ENCODE measurements at regions not wholly inside any gene's neighbourhood (a gene's known extent, or its start where the extent isn't known, plus 50 kb on each side); places are given as distances from the start of the nearest gene placed in this dataset.

DNA sequence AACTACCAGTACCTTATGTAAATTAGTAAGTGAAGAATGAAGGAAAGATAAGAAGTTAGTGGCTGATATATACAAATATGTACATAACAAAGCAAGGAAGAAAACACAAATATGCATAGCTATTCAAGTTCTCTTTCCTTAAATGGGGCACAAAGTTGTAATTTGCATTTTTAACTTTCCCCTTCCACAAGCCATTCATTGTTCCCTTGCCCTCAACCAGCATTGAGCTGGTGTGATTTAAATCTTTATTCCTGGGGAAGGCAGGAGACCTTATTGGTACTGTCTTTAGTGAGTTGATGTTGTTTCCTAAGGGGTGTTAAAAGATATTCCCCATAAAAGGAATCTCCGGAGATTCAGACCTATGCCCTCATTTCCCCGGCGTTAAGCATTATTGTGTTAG lies 735.3 kb downstream of the PCDH18 start:
- no peak overlapping the region for H2AK5ac ChIP-seq (ENCODE audit: low read depth, low read length)
- H2BK20ac ChIP-seq (ENCODE audit: low read depth, low read length) = no peak overlapping the region
- H2BK120ac ChIP-seq (ENCODE audit: low read depth, low read length) = no peak overlapping the region
- no peak overlapping the region for H3K9ac ChIP-seq (ENCODE audit: low read depth, low read length)
- no peak overlapping the region for H2AFZ ChIP-seq (replicated peaks; ENCODE audit: low read length, poor library complexity)
- H3K56ac ChIP-seq (ENCODE audit: extremely low read depth, insufficient read depth, low read length) = no peak overlapping the region
- no CpG with 5 or more reads among the region's 3 CpGs for WGBS, 2 experiments (ENCODE audit: extremely low coverage in 2 of 2, insufficient read length in 1 of 2)
- H3K4me2 ChIP-seq (ENCODE audit: low read depth, low read length) = no peak overlapping the region
- H3K23ac ChIP-seq (ENCODE audit: low read depth, low read length) = no peak overlapping the region
- no TSS peak for BruUV-seq (replicated peaks)
- no peaks in the 10 kb centered on the region; the same call in 1 of the 2 replicates for H3K9me3 ChIP-seq (ENCODE audit: control insufficient read depth, insufficient read depth, low read length)
- no peaks in the 10 kb centered on the region for H3K36me3 ChIP-seq (ENCODE audit: control insufficient read depth, insufficient read depth, low read length)
- H3K18ac ChIP-seq (ENCODE audit: low read depth, low read length) = no peak overlapping the region
- no peaks in the 10 kb centered on the region for H3K4me1 ChIP-seq (ENCODE audit: control insufficient read depth, insufficient read depth, low read length)
- dilution Hi-C loops (cut with HindIII; ENCODE audit: low sequenced_read_pairs, unreplicated experiment) = no loop called here
- H2BK15ac ChIP-seq (ENCODE audit: low read depth, low read length) = no peak overlapping the region
- no peak overlapping the region for H3K14ac ChIP-seq (replicated peaks; ENCODE audit: low read depth, low read length)
- H3K4ac ChIP-seq (ENCODE audit: low read depth, low read length) = no peak overlapping the region
- no peak overlapping the region for H3K27ac ChIP-seq (ENCODE audit: insufficient read depth, low read length)
- TF ChIP-seq USF2 (IDR thresholded peaks at IDR 0.05; ENCODE audit: low read depth, low read length) (no peak), MAFK (IDR thresholded peaks at IDR 0.05; ENCODE audit: low read depth, low read length) (no peak), SMC3 (IDR thresholded peaks at IDR 0.05; ENCODE audit: low read depth, low read length) (no peak), FOS (IDR thresholded peaks at IDR 0.05; ENCODE audit: low read depth, low read length) (no peak), CEBPB (IDR thresholded peaks at IDR 0.05; ENCODE audit: low read depth, low read length) (no peak), CTCF (conservative IDR thresholded peaks at IDR 0.05; ENCODE audit: low read depth, low read length) (no peak), BHLHE40 (IDR thresholded peaks at IDR 0.05; ENCODE audit: low read depth, low read length) (no peak), RAD21 (IDR thresholded peaks at IDR 0.05; ENCODE audit: low read length) (no peak), RCOR1 (IDR thresholded peaks at IDR 0.05; ENCODE audit: insufficient replicate concordance, low read length) (no peak), MAZ (IDR thresholded peaks at IDR 0.05; ENCODE audit: borderline replicate concordance, low read depth, low read length) (no peak), CHD1 (IDR thresholded peaks at IDR 0.05; ENCODE audit: low read depth, low read length) (no peak), MXI1 (IDR thresholded peaks at IDR 0.05; ENCODE audit: borderline replicate concordance, low read depth, low read length) (no peak), RFX5 (IDR thresholded peaks at IDR 0.05; ENCODE audit: low read depth, low read length) (no peak), POLR2A (IDR thresholded peaks at IDR 0.05; ENCODE audit: low read depth, low read length) (no peak), NFE2L2 (IDR thresholded peaks at IDR 0.05; ENCODE audit: low read depth, low read length) (no peak)
- TF ChIP-seq, protein P1, sequence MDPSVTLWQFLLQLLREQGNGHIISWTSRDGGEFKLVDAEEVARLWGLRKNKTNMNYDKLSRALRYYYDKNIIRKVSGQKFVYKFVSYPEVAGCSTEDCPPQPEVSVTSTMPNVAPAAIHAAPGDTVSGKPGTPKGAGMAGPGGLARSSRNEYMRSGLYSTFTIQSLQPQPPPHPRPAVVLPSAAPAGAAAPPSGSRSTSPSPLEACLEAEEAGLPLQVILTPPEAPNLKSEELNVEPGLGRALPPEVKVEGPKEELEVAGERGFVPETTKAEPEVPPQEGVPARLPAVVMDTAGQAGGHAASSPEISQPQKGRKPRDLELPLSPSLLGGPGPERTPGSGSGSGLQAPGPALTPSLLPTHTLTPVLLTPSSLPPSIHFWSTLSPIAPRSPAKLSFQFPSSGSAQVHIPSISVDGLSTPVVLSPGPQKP (IDR thresholded peaks at IDR 0.05; ENCODE audit: borderline replicate concordance, low read depth, low read length) = no peak
- ChIA-PET CTCF (no interaction called here), POLR2A (ENCODE audit: unreplicated experiment) (interaction anchor here (0.5 kb wide), 1 partner anchor 24 kb away, joined by 3 read pairs; no protein-coding TSS in a partner anchor)
- H4K91ac ChIP-seq (ENCODE audit: insufficient read depth, low read depth, low read length) = no peak overlapping the region
- no peak overlapping the region for H4K8ac ChIP-seq (ENCODE audit: low read depth in 2 of 2, low read length in 2 of 2)
- no peaks in the 10 kb centered on the region for H4K20me1 ChIP-seq (ENCODE audit: insufficient read depth, low read length)
- no peaks in the 10 kb centered on the region for H3K9me1 ChIP-seq (ENCODE audit: insufficient read depth, low read length)
- no peaks in the 10 kb centered on the region for H3K79me1 ChIP-seq (ENCODE audit: low read depth in 1 of 2, low read length in 2 of 2)
- H3K27me3 ChIP-seq (ENCODE audit: control insufficient read depth, insufficient read depth, low read length) = no peaks in the 10 kb centered on the region
- in situ Hi-C loops (cut with MboI; ENCODE audit: low sequenced_read_pairs) = no loop called here
- no peak overlapping the region for H2AK9ac ChIP-seq (replicated peaks; ENCODE audit: low read depth, low read length, poor library complexity)
- intact Hi-C loops (cut with micrococcal nuclease) = no loop called here
- no peak overlapping the region for H4K5ac ChIP-seq (ENCODE audit: low read depth, low read length)
- DNase-seq (no peak), ATAC-seq (ENCODE audit: low read depth) (no peak)
- no peak overlapping the region for H2BK5ac ChIP-seq (ENCODE audit: low read depth, low read length, poor library complexity, severe bottlenecking)
- H3K4me3 ChIP-seq (ENCODE audit: insufficient read depth, low read depth, low read length) = no peak overlapping the region

Data from IMR-90 (cell line).